ENCODE measurements at regions not wholly inside any gene's neighbourhood (a gene's known extent, or its start where the extent isn't known, plus 50 kb on each side); places are given as distances from the start of the nearest gene placed in this dataset.
"Not testable (repeated sequence)": the region's sequence is repeated elsewhere in the genome, so short reads cannot be mapped to it uniquely, and the experiment has no call there.

DNA sequence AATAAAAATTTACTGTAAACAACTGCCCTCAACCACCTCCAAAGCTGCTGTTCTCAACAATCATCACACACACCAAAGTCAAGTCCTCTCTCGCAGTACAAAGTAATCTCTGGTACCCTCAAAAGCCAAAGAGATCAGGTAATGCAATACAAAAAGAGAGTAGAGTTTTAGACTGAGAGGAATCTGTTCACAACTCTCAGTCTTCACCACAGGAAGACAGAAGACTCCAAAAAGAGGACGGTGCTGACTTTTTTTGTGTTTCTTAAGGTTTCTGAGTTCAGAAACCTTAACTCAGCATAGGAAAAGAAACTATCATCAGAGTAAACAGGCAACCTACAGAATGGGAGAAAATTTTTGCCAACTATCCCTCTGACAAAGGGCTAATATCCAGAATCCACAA is 1072.3 kb upstream of the DIAPH2 start:
- no peak for DNase-seq

- no peak for DNase-seq
Measured at GRCh38 chrX:95622200-95622599, 1062.4 kb upstream of the DIAPH2 start.

- no peak for DNase-seq
Measured at GRCh38 chrX:95626748-95627147, 1057.9 kb upstream of the DIAPH2 start.

GRCh38 chrX:95628796-95629195 is 1055.8 kb upstream of the DIAPH2 start:
- DNase-seq = no peak

DNA sequence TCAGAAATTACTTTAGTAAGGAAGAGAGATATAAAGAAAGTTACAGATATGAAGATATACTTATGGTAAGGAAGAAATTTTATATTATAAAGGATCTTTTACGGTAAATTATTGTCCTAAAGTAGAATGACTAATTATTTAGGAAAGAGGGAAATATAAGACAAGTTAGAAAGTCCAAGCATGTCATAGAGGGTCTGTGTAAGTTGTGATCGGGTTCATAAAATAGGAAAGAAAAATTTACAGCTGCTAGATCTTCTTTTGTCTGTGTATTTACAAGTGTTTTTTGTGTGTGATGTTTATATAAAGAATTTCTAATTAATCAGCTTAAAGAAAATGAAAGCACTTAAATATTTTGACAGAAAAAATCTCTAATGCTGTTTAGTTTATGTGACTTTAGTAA is 1054.9 kb upstream of the DIAPH2 start:
- DNase-seq = no peak

DNA sequence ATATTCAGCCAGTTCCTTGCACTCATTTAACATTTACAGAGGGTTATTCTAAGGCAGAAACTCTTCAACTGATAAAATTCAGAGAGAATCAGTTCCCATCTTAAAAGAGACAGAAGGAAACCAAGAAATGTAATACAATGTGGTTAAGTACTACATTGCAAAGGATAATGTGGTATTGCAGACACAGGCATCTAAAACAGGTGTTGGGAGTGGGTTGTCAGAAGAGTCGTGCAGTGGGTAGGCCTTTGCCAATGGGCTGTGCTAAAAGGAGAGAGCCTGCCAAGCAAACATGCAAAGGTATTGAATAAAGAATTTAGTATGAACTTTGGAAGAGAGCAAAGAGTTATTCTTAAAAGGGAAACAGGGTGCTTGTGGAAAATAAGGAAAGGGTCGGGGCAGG is 1044.4 kb upstream of the DIAPH2 start:
- no peak for DNase-seq

GRCh38 chrX:95645738-95646137 is 1038.9 kb upstream of the DIAPH2 start:
- DNase-seq = no peak

DNA sequence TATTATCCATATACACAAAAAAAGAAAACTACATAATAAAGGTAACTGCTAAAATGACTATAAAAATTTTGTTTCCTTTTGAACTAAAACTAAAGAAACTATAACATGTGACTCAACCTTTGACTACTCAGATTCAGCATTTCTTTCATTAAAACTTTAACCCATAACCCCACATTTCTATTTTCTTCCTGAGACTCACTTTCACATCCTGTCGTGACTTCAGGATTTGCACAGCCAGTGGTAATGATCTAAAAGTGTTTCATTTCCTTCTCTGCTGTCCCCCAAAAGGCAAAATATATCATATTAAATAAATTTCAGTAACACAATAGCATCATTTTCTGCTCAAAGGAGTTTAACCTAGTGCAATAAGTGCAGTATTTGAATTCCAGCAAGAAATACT is 1022.4 kb upstream of the DIAPH2 start:
- no peak for DNase-seq

- DNase-seq = no peak
Measured at GRCh38 chrX:95666056-95666455, 1018.6 kb upstream of the DIAPH2 start.

DNA sequence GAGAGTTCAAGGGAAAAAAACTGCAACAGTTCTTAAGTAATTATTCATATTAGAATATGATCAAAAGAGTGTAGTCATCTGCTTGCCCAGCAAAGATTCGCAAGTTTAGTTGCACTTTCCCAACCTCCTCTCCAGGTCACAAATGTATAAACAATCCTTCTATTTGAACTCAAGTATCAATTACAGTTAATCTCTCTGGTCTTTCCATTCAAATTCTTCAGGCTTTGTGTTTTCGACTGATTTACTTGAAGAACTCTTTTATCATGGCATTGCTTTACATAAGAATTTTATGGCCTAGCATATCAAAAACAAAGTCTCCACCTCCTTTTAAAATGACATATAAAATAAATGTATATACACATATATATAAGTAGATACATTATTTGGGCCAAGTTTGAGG is 1009.6 kb upstream of the DIAPH2 start:
- no peak for DNase-seq

GRCh38 chrX:95675794-95676193 is 1008.8 kb upstream of the DIAPH2 start:
- no peak for DNase-seq

DNA sequence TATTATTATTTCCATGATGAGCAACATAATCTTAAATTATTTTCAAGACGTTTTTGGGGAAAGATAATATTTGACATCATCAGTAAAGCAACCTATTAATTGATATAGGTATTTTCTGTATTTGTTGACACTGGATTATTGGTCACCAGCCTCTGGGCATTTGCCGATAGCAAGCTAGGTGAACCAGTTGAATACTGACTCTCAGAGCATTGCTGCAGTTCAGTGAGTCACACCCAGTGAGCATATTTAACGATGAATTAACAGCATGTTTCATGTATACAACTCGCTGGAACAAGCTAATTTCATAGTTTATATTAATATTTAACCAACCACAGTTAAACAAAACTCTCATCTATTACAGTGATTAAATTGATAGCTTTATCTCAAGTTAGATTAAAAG is 1006.0 kb upstream of the DIAPH2 start:
- DNase-seq = no peak

DNA sequence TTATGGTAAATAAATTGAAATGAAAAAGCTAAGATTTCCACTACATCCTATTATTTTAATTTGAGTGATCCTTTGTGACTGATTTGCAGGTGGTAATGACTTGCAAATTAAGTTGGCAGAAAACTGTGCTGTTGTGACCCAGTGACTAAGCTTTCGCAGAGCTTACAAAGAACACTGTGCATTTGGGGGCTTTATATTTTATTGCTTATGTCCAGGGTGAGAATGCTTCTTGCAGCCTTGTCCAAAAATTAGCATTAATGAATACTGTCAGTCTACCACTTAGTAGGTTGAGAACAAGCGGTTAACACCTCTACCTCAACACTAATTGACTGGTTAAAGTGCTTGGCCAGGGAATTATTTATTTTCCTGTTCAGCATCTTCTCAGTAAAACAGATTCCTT is 991.3 kb upstream of the DIAPH2 start:
- DNase-seq = no peak

- no peak for DNase-seq
Measured at GRCh38 chrX:95703696-95704095, 980.9 kb upstream of the DIAPH2 start.

GRCh38 chrX:95716841-95717240 is 967.8 kb upstream of the DIAPH2 start:
- no peak for DNase-seq

DNA sequence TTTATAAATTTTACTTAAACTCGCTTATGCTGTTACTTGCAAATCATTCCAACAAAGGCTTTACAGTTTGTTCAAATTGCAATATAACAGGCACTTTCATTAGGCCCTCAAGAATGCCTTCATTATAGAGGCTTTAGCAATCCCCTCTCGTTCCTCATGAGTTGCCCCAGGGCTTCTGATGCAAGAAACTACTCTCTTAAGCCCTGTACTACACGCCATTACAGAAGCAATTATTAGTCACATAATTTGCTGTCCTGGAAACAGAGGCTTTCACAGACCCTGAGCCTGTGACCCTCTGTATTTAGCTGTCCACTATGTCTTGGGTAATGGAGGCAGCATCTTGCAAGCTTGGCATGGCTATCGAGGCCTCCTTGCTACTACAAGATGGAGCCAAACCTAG is 965.9 kb upstream of the DIAPH2 start:
- DNase-seq = no peak

DNA sequence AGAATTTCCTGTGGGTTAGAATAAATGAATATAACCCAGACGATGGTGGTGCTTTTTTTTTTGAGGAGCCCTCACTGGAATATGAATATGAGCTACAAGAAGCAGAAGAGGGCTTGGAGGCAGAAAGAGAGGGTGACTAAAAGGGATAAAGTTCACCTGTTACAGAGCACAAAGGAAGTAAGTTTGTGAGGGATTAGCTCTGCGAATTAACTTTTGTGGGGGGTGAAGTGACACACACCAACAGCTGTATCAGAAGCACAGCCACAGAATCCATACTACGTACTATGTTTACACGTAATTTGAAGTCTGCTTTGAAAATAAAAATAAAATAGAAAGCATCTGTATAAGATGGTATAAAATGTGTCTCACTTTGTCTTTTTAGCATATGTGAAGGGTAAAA is 963.6 kb upstream of the DIAPH2 start:
- no peak for DNase-seq

DNA sequence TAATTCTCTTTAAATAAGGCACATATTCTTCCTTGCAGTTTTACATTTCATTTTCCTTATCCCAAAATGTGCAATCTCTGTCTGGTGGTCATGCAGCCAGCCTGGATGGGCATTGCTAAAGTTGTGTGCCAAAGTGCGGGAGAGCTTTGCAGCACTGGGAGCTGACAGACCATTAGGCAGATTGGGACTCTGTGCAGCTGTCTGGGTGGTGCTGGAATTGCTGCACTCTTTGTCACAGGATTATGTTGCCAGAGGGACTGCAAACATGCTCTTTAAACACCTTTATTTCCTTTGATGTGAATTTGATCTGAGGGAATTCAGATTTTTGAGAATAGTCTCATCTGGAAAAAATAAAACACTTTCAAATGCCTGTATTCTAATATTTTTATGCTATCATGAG is 956.2 kb upstream of the DIAPH2 start:
- no peak for DNase-seq

DNA sequence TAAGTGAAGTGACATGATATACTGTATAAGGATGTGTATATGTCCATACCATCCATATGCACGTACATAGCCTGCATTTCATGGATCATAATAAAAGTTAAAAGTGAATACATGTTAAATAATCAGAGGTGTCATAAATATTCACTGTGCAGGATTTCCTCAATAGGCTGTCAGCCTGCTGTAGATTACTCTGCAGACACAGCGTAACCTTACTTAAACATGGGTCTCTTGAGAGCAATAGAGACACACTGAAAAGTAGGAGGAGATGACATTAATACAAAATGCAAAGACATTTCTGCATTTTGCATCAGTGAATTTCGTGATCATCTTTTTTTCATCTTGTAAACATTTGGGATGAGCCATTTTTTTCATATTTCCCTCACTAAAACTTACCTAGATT is 955.2 kb upstream of the DIAPH2 start:
- DNase-seq = no peak

DNA sequence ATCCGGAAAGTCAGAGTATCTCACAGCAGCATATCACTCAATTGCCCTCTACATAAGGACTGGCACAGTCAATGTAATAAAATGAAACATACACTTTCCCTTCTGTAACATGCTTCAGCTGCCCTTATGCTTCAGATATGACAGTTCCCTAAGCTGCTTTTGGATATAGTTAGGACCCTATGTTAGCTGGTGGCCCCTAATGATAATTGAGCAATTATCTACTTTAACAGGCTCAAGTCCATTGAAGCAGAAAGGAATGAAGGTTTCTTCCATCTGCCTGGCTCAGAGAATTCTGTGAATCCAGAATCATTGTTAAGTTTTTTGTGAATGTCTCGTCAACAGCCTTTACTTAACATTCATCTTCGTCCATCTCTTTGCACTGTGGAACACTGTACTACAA is 951.2 kb upstream of the DIAPH2 start:
- peak; percentile 88 for DNase-seq

DNA sequence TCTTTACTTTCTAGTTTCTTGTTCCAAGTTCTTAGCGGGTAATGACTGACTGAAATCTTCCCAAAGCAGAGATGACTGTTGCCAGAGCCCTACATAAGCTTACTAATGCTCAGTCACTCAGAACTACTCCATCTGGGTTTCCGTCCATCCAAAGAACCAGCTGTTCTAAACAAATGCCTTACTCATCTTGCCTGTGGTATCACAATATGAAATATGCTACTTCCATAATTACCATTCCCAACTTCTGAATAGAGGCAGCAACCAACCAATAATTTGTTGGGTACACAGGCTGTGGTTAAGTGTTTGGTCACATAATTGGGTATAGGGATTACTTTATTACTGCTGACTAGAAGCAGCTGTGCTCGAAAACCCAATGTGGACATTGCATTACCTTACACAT is 930.2 kb upstream of the DIAPH2 start:
- DNase-seq = no peak

GRCh38 chrX:95760356-95760755 is 924.3 kb upstream of the DIAPH2 start:
- no peak for DNase-seq

GRCh38 chrX:95762716-95763115 is 921.9 kb upstream of the DIAPH2 start:
- peak; percentile 23 for DNase-seq

DNA sequence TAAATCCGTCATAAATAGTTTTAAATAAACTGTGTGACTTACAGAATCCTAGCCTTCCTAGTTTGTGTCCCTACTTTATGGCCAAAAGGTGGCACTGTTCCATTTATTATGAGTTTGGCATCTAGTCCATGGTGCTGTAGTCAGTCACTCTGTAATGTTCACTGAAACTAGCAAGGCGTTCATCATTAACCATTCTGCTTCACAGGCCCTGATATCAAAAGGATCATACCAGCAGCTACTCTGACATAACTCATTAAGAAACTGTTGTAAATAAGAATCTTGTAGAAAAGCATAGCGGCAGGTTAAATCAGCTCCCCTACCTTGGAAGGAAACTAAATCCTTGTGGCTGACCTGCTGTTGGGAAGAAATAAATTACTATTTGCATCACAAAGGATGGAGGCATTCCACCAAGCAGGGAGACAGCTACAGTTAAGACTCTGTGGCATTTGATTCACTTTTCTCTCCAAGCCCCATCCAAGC is 919.6 kb upstream of the DIAPH2 start:
- DNase-seq = no peak

DNA sequence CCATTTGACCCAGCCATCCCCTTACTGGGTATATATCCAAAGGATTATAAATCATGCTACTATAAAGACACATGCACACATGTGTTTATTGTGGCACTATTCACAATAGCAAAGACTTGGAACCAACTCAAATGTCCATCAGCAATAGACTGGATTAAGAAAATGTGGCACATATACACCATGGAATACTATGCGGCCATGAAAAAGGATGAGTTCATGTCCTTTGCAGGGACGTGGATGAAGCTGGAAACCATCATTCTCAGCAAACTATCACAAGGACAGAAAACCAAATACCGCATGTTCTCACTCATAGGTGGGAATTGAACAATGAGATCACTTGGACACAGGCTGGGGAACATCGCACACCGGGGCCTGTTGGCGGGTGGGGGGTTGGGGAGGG is 913.4 kb upstream of the DIAPH2 start:
- not testable (repeated sequence) for DNase-seq

- no peak for DNase-seq
Measured at GRCh38 chrX:95791876-95792275, 892.8 kb upstream of the DIAPH2 start.
